Kidney (tissue), 13 donors: ENCODE measurements at regions not wholly inside any gene's neighbourhood (a gene's known extent, or its start where the extent isn't known, plus 50 kb on each side); places are given as distances from the start of the nearest gene placed in this dataset.
A peak's percentile ranks its signal among the peaks of the same experiment; 100 is the strongest.

Source experiments
- DNase-seq, 5 donors: peaks; one replicate each; pipeline ENCODE4 v3.0.0-alpha.2; 2013 to 2020
- FAIRE-seq: peaks from 2 replicates; lab custom pipeline; 2012; peaks lifted over from hg19 to GRCh38; lab: Jason Lieb, UNC
- H3K27ac ChIP-seq, 2 donors: one replicate each; pipeline ENCODE4 v1.7.0; 2013; ENCODE audit warnings: low read depth in 2 of 2, low read length in 2 of 2, inconsistent platforms in 1 of 2
- H3K27me3 ChIP-seq: one replicate; pipeline ENCODE4 v1.7.1; 2013; ENCODE audit warnings: low read length, inconsistent platforms; ENCODE audit not compliant: control insufficient read depth, insufficient read depth
- H3K36me3 ChIP-seq, 3 donors: one replicate each; pipeline versions ENCODE4 v1.7.0 to v1.7.1; 2013; ENCODE audit warnings: low read length in 3 of 3, control low read depth in 1 of 3, inconsistent platforms in 1 of 3; ENCODE audit not compliant: insufficient read depth in 3 of 3, control insufficient read depth in 2 of 3
- H3K4me1 ChIP-seq, 3 donors: one replicate each; pipeline versions ENCODE4 v1.7.0 to v1.7.1; 2013; ENCODE audit warnings: low read length in 3 of 3, inconsistent platforms in 1 of 3, low read depth in 1 of 3; ENCODE audit not compliant: control insufficient read depth in 2 of 3, insufficient read depth in 2 of 3
- H3K4me3 ChIP-seq, 3 donors: one replicate each; pipeline versions ENCODE4 v1.7.0 to v1.8.1; 2013; ENCODE audit warnings: low read length in 3 of 3, control low read depth in 1 of 3, inconsistent platforms in 1 of 3
- H3K9ac ChIP-seq, 3 donors: one replicate each; pipeline versions ENCODE4 v1.7.0 to v1.7.1; 2013; ENCODE audit warnings: low read length in 3 of 3, control low read depth in 1 of 3, inconsistent platforms in 1 of 3
- H3K9me3 ChIP-seq, 3 donors: one replicate each; pipeline versions ENCODE4 v1.7.0 to v1.7.1; 2013; ENCODE audit warnings: low read length in 3 of 3, control low read depth in 1 of 3, inconsistent platforms in 1 of 3; ENCODE audit not compliant: control insufficient read depth in 2 of 3, insufficient read depth in 1 of 3
- intact Hi-C: fragments of 100-400 bp; cut with DNase I; formaldehyde crosslinking; loops from one replicate; pipeline ENCODE4 v1.11.1; 2022
- TF ChIP-seq, protein P1 (sequence below): IDR thresholded peaks from 3 replicates; pipeline ENCODE4 v1.5.1; 2012; ENCODE audit warnings: mild to moderate bottlenecking, moderate library complexity, borderline replicate concordance; ENCODE audit not compliant: insufficient read depth; ENCODE audit errors: extremely low read depth
- donor health status: control.
- donor health status: control.
- donor health status: control.
- donor health status: control.
- donor health status: control.
- donor health status: DM: yes; HTN: yes; CAD: no.
- donor health status: Normal renal cell carcinoma (clear cell type).

- FAIRE-seq (no peak), DNase-seq (peak in 1 of 5 donors; percentile 12)
- Histone ChIP-seq H3K4me1 (no peaks in the 10 kb centered on the region), H3K27ac (no peak overlapping the region), H3K36me3 (no peaks in the 10 kb centered on the region), H3K27me3 (no peaks in the 10 kb centered on the region), H3K9me3 (no peaks in the 10 kb centered on the region), H3K4me3 (no peak overlapping the region), H3K9ac (no peak overlapping the region)
- intact Hi-C loops: no loop called here
- TF ChIP-seq, protein P1, sequence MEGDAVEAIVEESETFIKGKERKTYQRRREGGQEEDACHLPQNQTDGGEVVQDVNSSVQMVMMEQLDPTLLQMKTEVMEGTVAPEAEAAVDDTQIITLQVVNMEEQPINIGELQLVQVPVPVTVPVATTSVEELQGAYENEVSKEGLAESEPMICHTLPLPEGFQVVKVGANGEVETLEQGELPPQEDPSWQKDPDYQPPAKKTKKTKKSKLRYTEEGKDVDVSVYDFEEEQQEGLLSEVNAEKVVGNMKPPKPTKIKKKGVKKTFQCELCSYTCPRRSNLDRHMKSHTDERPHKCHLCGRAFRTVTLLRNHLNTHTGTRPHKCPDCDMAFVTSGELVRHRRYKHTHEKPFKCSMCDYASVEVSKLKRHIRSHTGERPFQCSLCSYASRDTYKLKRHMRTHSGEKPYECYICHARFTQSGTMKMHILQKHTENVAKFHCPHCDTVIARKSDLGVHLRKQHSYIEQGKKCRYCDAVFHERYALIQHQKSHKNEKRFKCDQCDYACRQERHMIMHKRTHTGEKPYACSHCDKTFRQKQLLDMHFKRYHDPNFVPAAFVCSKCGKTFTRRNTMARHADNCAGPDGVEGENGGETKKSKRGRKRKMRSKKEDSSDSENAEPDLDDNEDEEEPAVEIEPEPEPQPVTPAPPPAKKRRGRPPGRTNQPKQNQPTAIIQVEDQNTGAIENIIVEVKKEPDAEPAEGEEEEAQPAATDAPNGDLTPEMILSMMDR: no peak
These were observed 422.0 kb downstream of the CDC14C start for GRCh38 chr7:49346195-49346899.

DNA sequence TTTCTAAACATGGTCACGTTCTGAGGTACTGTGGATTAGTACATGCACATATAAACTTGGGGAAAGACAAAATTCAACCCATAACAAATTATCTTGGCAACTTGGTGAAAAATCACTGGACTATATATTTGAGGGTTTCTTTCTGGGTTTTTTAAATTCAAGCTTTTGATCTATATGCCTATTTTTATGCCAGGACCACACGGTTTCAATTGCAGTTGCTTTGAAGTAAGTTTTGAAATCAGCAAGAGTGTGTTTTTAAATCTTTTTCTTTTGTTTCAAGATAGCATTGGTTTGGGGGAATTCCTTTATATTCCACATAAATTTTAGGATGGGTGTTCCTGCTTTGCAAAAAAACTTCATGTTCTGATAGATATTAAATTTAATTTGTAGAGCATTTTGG is 406.4 kb upstream of the VWC2 start:
- DNase-seq: no peak
- Histone ChIP-seq H3K36me3 (no peaks in the 10 kb centered on the region), H3K4me3 (no peak overlapping the region), H3K27me3 (no peaks in the 10 kb centered on the region), H3K9me3 (no peaks in the 10 kb centered on the region), H3K27ac (no peak overlapping the region), H3K4me1 (no peaks in the 10 kb centered on the region), H3K9ac (no peak overlapping the region)
- intact Hi-C loops: no loop called here
- no peak for FAIRE-seq
- TF ChIP-seq, protein P1: no peak

- no peak for FAIRE-seq
- H3K27ac ChIP-seq: no peak overlapping the region
- no peaks in the 10 kb centered on the region for H3K27me3 ChIP-seq
- H3K9ac ChIP-seq: no peak overlapping the region
- H3K4me1 ChIP-seq: no peaks in the 10 kb centered on the region
- no peaks in the 10 kb centered on the region for H3K36me3 ChIP-seq
- no peak overlapping the region for H3K4me3 ChIP-seq
- no peaks in the 10 kb centered on the region for H3K9me3 ChIP-seq
- TF ChIP-seq, protein P1: no peak
- intact Hi-C loops: no loop called here
- DNase-seq: no peak
These were observed 401.7 kb upstream of the VWC2 start for GRCh38 chr7:49371771-49372170.
